Natural killer cell (primary cell): ENCODE measurements at regions not wholly inside any gene's neighbourhood (a gene's known extent, or its start where the extent isn't known, plus 50 kb on each side); places are given as distances from the start of the nearest gene placed in this dataset.

Source experiments
- ATAC-seq, 3 donors: fragments of 150-1000 bp in 2 of 3; fragments of 200-7000 bp in 1 of 3; cut with Tn5 transposase; 1 replicate in 1 of 3; 2 replicates in 2 of 3; pipeline ENCODE4 v1.10.0; 2021; ENCODE audit warnings: mild to moderate bottlenecking in 2 of 3, moderate library complexity in 2 of 3
- DNase-seq, 2 donors: peaks; one replicate each; pipeline versions ENCODE4 v3.0.0 to v3.0.0-alpha.2; 2013 to 2021; ENCODE audit warnings: mixed read lengths in 1 of 2
- H3K27ac ChIP-seq: one replicate; pipeline ENCODE4 v1.5.1; 2013; ENCODE audit warnings: mild to moderate bottlenecking, low read length
- H3K27me3 ChIP-seq: one replicate; pipeline ENCODE4 v1.6.1; 2013; ENCODE audit warnings: low read length; ENCODE audit not compliant: control insufficient read depth, insufficient read depth
- H3K36me3 ChIP-seq: one replicate; pipeline ENCODE4 v1.6.1; 2013; ENCODE audit warnings: low read length; ENCODE audit not compliant: control insufficient read depth, insufficient read depth
- H3K4me1 ChIP-seq: one replicate; pipeline ENCODE4 v1.6.1; 2013; ENCODE audit warnings: low read length; ENCODE audit not compliant: control insufficient read depth, insufficient read depth
- H3K4me3 ChIP-seq: one replicate; pipeline ENCODE4 v1.5.1; 2013; ENCODE audit warnings: low read length
- H3K9me3 ChIP-seq: one replicate; pipeline ENCODE4 v1.6.1; 2013; ENCODE audit warnings: low read length; ENCODE audit not compliant: control insufficient read depth, insufficient read depth
- H3K27ac Mint-ChIP-seq, 2 donors: one replicate each; pipeline ENCODE4 v1.8.0; 2022; ENCODE audit warnings: mild to moderate bottlenecking in 2 of 2, mixed read lengths in 2 of 2, moderate library complexity in 1 of 2
- H3K27me3 Mint-ChIP-seq, 2 donors: one replicate each; pipeline ENCODE4 v1.8.0; 2022; ENCODE audit warnings: low read depth in 2 of 2, mixed read lengths in 2 of 2
- H3K36me3 Mint-ChIP-seq: one replicate; pipeline ENCODE4 v1.8.0; 2022; ENCODE audit warnings: mixed read lengths
- H3K4me1 Mint-ChIP-seq, 2 donors: one replicate each; pipeline ENCODE4 v1.8.0; 2022; ENCODE audit warnings: mixed read lengths in 2 of 2
- H3K4me3 Mint-ChIP-seq: one replicate; pipeline ENCODE4 v1.8.0; 2022; ENCODE audit warnings: mild to moderate bottlenecking, moderate library complexity, mixed read lengths
- H3K9me3 Mint-ChIP-seq, 2 donors: one replicate each; pipeline ENCODE4 v1.8.0; 2022; ENCODE audit warnings: mixed read lengths in 2 of 2
- CTCF ChIP-seq: fragments of 200-600 bp; IDR thresholded peaks from one replicate; pipeline ENCODE4 v1.8.0; 2022; ENCODE audit warnings: antibody characterized with exemption
- WGBS: methylation state at CpG from one replicate; pipeline ENCODE4 v1.1.7; 2013; ENCODE audit warnings: missing lambda C conversion rate; ENCODE audit not compliant: insufficient coverage; 5-methylcytosine and 5-hydroxymethylcytosine counted together
- intact Hi-C: fragments of 100-400 bp; cut with micrococcal nuclease; formaldehyde crosslinking; loops from one replicate; pipeline ENCODE4 v1.14.2; 2022

GRCh38 chr20:51898788-51899187 is 96.5 kb upstream of the SALL4 start:
- no peak for ATAC-seq

GRCh38 chr20:51894619-51895018 is 92.3 kb upstream of the SALL4 start:
- Histone ChIP-seq H3K27ac (no peak overlapping the region), H3K27me3 (no peaks in the 10 kb centered on the region), H3K9me3 (no peaks in the 10 kb centered on the region), H3K36me3 (no peaks in the 10 kb centered on the region), H3K4me3 (no peak overlapping the region), H3K4me1 (no peaks in the 10 kb centered on the region)
- intact Hi-C loops, result no loop called here
- Mint-ChIP-seq H3K4me1 (no peaks in the 10 kb centered on the region), H3K36me3 (no peaks in the 10 kb centered on the region), H3K27ac (no peak overlapping the region), H3K9me3 (no peaks in the 10 kb centered on the region), H3K27me3 (no peaks in the 10 kb centered on the region), H3K4me3 (no peak overlapping the region)
- no peak for TF ChIP-seq CTCF
- 87% methylated on average over 8 of the region's 8 CpGs for WGBS
- no peak for ATAC-seq
- no peak for DNase-seq

More at GRCh38 chr20:51898788-51899187, 96.5 kb upstream of the SALL4 start:
- H3K4me3 Mint-ChIP-seq, result no peak overlapping the region
- Histone ChIP-seq H3K27ac (no peak overlapping the region), H3K4me3 (no peak overlapping the region), H3K27me3 (no peaks in the 10 kb centered on the region), H3K9me3 (no peaks in the 10 kb centered on the region), H3K4me1 (no peaks in the 10 kb centered on the region), H3K36me3 (no peaks in the 10 kb centered on the region)
- DNase-seq, result no peak
- TF ChIP-seq CTCF, result no peak
- H3K27ac Mint-ChIP-seq, result no peak overlapping the region
- no peaks in the 10 kb centered on the region for H3K4me1 Mint-ChIP-seq
- intact Hi-C loops, result no loop called here
- WGBS, result 96% methylated on average over 6 of the region's 6 CpGs
- no peaks in the 10 kb centered on the region for H3K27me3 Mint-ChIP-seq
- no peaks in the 10 kb centered on the region for H3K9me3 Mint-ChIP-seq
- no peaks in the 10 kb centered on the region for H3K36me3 Mint-ChIP-seq

- no peaks in the 10 kb centered on the region for H3K4me1 ChIP-seq
- no peak for ATAC-seq
- DNase-seq, result no peak
- Mint-ChIP-seq H3K27me3 (no peaks in the 10 kb centered on the region), H3K4me1 (no peaks in the 10 kb centered on the region), H3K9me3 (no peaks in the 10 kb centered on the region), H3K36me3 (no peaks in the 10 kb centered on the region), H3K4me3 (no peak overlapping the region), H3K27ac (no peak overlapping the region)
- no peaks in the 10 kb centered on the region for H3K9me3 ChIP-seq
- intact Hi-C loops, result no loop called here
- WGBS, result no CpG with 5 or more reads among the region's 6 CpGs
- no peak for TF ChIP-seq CTCF
- no peaks in the 10 kb centered on the region for H3K27me3 ChIP-seq
- H3K27ac ChIP-seq, result no peak overlapping the region
- no peaks in the 10 kb centered on the region for H3K36me3 ChIP-seq
- H3K4me3 ChIP-seq, result no peak overlapping the region
These were observed 91.9 kb upstream of the SALL4 start for GRCh38 chr20:51894201-51894600.

DNA sequence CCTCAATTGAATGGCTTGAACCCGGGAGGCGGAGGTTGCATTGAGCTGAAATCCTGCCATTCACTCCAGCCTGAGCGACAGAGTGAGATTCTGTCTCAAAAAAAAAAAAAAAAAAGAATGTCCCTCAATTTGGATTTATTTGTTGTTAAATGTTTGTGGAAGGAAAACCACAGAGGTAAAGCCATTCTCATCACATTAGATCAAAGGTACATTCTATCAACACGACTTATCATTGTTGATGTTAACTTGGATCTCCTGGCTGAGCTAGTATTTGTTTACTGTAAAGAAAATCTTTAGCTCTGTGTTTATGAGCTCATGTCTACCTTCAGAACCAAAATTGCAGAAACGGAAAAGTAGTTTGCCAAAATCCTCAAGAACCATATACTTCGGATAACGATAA is 91.4 kb upstream of the SALL4 start:
- H3K27me3 Mint-ChIP-seq, result no peaks in the 10 kb centered on the region
- no peaks in the 10 kb centered on the region for H3K36me3 ChIP-seq
- no peaks in the 10 kb centered on the region for H3K4me1 Mint-ChIP-seq
- ATAC-seq (no peak), DNase-seq (no peak)
- H3K4me3 Mint-ChIP-seq, result no peak overlapping the region
- H3K27ac Mint-ChIP-seq, result no peak overlapping the region
- intact Hi-C loops, result no loop called here
- H3K27ac ChIP-seq, result no peak overlapping the region
- 76% methylated on average over 5 of the region's 7 CpGs for WGBS
- H3K4me1 ChIP-seq, result no peaks in the 10 kb centered on the region
- no peaks in the 10 kb centered on the region for H3K27me3 ChIP-seq
- H3K9me3 ChIP-seq, result no peaks in the 10 kb centered on the region
- TF ChIP-seq CTCF, result no peak
- H3K36me3 Mint-ChIP-seq, result no peaks in the 10 kb centered on the region
- H3K9me3 Mint-ChIP-seq, result no peaks in the 10 kb centered on the region
- no peak overlapping the region for H3K4me3 ChIP-seq
